ENCODE measurements at regions not wholly inside any gene's neighbourhood (a gene's known extent, or its start where the extent isn't known, plus 50 kb on each side); places are given as distances from the start of the nearest gene placed in this dataset.

DNA sequence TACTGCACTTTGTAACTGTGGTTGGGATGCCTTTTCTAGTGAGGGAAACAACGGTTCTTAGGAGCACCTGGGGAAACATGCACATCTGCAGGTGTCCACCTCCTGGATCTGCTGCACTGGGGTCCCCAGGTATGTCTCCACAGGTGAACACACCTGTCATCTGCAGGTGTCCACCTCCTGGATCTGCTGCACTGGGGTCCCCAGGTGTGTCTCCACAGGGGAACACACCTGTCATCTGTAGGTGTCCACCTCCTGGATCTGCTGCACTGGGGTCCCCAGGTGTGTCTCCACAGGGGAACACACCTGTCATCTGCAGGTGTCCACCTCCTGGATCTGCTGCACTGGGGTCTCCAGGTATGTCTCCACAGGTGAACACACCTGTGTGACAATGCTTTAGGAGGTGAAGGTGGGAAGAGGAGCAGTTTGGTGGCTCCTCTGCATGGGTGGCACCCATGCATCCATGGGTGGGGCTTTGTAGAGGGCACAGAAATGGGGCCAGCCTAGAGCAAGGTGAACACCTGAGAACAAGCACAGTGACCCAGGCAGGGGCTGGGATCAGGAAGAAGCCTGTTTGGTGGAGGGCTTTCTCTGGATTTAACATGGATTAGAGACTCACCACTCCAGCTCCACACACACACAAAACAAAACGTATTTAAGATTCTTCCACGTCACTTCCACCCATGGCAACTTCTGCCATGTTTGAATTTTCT lies 206.0 kb upstream of the CDH4 start:
- TF ChIP-seq, protein P1, sequence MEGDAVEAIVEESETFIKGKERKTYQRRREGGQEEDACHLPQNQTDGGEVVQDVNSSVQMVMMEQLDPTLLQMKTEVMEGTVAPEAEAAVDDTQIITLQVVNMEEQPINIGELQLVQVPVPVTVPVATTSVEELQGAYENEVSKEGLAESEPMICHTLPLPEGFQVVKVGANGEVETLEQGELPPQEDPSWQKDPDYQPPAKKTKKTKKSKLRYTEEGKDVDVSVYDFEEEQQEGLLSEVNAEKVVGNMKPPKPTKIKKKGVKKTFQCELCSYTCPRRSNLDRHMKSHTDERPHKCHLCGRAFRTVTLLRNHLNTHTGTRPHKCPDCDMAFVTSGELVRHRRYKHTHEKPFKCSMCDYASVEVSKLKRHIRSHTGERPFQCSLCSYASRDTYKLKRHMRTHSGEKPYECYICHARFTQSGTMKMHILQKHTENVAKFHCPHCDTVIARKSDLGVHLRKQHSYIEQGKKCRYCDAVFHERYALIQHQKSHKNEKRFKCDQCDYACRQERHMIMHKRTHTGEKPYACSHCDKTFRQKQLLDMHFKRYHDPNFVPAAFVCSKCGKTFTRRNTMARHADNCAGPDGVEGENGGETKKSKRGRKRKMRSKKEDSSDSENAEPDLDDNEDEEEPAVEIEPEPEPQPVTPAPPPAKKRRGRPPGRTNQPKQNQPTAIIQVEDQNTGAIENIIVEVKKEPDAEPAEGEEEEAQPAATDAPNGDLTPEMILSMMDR (IDR thresholded peaks at IDR 0.05; ENCODE audit: control extremely low read depth, extremely low read depth, low read depth, missing control alignments) = no peak
- DNase-seq (ENCODE audit: extremely low spot score) = no peak
- POLR2A ChIA-PET = no interaction called here
- CTCF ChIA-PET = no interaction called here

DNA sequence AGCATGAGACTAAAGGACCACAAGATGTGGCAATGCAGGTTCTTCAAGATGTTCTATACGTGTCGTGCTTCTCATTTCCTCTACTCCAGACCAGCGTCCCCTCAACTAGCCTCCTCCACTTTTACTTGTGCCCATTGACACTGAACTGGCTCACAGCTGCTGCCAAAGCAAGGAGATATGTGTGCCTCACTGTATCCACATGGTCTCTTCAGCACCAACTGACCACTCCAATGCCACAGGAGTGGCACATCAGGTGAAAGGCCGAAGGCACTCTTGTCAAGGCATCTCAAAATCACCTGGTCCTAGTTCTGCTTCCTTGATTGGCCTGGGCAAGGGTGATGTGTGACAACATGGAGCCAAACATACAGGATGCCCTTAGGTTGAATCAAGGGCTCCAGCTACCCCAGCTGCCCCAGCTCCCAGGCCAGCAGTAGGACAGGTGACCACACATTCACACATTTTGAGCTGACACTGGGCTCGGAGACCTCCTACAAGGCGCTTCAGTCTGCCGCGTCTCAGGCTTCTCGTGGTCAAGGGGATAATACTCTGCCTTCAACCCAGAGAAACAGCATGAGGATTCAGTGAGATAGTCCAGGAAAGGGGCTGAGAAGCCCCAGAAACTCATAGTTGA lies 205.2 kb upstream of the CDH4 start:
- DNase-seq (ENCODE audit: extremely low spot score) = no peak
- CTCF ChIA-PET = no interaction called here
- POLR2A ChIA-PET = no interaction called here
- TF ChIP-seq, protein P1 (IDR thresholded peaks at IDR 0.05; ENCODE audit: control extremely low read depth, extremely low read depth, low read depth, missing control alignments) = no peak

DNA sequence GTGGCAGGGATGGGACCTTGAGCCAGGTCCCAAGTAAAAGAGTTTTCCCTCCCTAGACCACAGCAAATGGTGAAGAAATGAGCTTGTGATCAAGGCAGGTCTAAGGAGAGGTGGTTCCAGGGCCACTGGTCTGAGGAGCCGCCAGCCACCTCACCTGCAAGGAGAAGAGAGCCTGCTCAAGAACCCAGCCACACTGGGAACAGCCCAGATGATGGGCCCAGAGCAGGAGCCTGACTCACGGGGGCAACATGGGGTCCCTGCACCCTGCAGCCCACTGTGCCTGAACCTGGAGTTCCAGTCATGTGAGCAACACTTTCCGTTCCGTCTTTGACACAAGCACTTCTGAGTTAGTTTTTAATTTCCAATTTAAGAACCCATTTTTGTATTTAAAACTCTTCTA lies 204.5 kb upstream of the CDH4 start:
- no peak for DNase-seq (ENCODE audit: extremely low spot score)
- POLR2A ChIA-PET = no interaction called here
- TF ChIP-seq, protein P1 (IDR thresholded peaks at IDR 0.05; ENCODE audit: control extremely low read depth, extremely low read depth, low read depth, missing control alignments) = no peak
- CTCF ChIA-PET = no interaction called here

DNA sequence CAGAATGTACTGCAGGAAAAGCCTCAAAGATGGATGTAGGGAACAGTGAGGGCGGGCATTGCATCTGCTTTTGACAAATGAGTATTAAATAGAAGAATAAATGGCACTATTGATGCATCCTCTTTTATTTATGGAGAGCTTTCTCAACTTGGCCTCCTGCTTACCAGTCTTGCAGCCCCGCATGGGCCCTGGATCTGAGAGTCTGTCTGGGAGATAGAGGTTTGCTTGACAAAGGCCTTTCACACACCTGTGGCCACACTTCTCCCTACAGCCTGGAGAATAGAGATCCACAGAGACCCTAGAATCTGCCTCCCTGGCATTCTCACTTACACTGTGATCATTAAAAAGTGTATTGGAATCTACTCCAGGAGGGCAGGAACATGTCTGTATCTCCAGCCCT lies 203.8 kb upstream of the CDH4 start:
- CTCF ChIA-PET = no interaction called here
- DNase-seq (ENCODE audit: extremely low spot score) = no peak
- POLR2A ChIA-PET = no interaction called here
- TF ChIP-seq, protein P1 (IDR thresholded peaks at IDR 0.05; ENCODE audit: control extremely low read depth, extremely low read depth, low read depth, missing control alignments) = no peak

DNA sequence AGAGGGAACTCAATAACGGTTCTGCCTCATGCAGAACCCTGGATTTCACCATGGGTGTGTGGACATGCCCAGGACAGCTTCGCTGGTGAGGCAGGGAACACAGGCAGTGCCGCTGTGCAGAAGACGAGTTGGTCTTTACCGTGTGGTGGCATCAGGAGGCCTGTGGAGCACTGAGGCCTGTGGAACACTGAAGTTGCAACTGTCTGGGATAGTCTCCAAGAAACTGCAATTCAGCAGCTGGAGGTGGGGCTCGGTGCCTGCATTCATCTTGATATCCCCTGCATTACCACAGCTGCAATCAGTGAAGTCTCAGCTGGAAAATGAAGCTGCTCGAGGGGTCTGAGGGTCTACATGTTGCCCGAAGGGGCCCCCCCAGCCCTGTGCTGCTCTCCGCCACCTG lies 202.4 kb upstream of the CDH4 start:
- no peak for DNase-seq (ENCODE audit: extremely low spot score)
- CTCF ChIA-PET = no interaction called here
- TF ChIP-seq, protein P1 (IDR thresholded peaks at IDR 0.05; ENCODE audit: control extremely low read depth, extremely low read depth, low read depth, missing control alignments) = no peak
- POLR2A ChIA-PET = no interaction called here

DNA sequence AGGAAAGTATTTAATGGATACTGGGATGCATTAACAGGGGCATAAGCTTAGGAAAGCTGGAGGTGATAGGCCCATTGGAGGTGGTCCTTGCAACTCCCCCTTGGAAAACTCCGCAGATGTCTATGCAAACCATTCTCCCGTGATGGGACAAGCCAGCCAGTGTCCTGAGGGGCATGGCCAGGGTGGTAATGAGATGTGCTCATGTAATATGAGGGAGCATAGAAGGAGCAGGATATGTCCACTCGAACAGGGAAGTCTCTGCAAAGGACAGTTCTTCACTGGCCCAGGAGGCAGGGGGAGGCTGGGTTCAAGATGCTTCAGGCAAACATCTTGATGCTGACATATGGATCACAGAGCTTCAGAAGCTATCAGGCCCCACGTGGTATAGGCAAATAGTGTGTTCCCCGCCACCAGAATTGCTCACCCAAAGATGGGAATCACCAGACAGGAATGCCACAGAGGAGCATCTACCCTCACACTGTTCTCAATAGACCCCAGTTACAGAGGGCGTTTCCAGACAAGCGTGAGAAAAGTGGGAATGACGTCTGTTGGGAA lies 201.6 kb upstream of the CDH4 start:
- CTCF ChIA-PET = no interaction called here

More for the DNA sequence above, 201.6 kb upstream of the CDH4 start:
- POLR2A ChIA-PET = no interaction called here
- no peak for DNase-seq (ENCODE audit: extremely low spot score)
- TF ChIP-seq, protein P1 (IDR thresholded peaks at IDR 0.05; ENCODE audit: control extremely low read depth, extremely low read depth, low read depth, missing control alignments) = no peak
